Activated naive CD4-positive, alpha-beta T cell treated with anti-CD3 and anti-CD28 coated beads, Interleukin-2, amount 10 ng/mL, durations not matched to agents 7 days and 5 days (primary cell): ENCODE measurements at regions not wholly inside any gene's neighbourhood (a gene's known extent, or its start where the extent isn't known, plus 50 kb on each side); places are given as distances from the start of the nearest gene placed in this dataset.

Source experiments
- CTCF ChIA-PET: fragments of 350-600 bp; sonication (Branson Sonifier 250); formaldehyde crosslinking; loops from one replicate; lab custom pipeline; 2021; ENCODE audit warnings: antibody characterized with exemption; lab: Charles Lee
- DNase-seq: peaks from one replicate; pipeline ENCODE4 v3.0.0-alpha.2; 2020
- H3K27ac Mint-ChIP-seq: one replicate; pipeline ENCODE4 v1.8.0; 2021; ENCODE audit warnings: mild to moderate bottlenecking, moderate library complexity, mixed read lengths
- H3K27me3 Mint-ChIP-seq: one replicate; pipeline ENCODE4 v1.8.0; 2021; ENCODE audit warnings: mild to moderate bottlenecking, mixed read lengths
- H3K36me3 Mint-ChIP-seq: one replicate; pipeline ENCODE4 v1.8.0; 2021; ENCODE audit warnings: mixed read lengths
- H3K4me1 Mint-ChIP-seq: one replicate; pipeline ENCODE4 v1.8.0; 2021; ENCODE audit warnings: mixed read lengths
- H3K4me3 Mint-ChIP-seq: one replicate; pipeline ENCODE4 v1.8.0; 2021; ENCODE audit warnings: mild to moderate bottlenecking, moderate library complexity, mixed read lengths
- H3K9me3 Mint-ChIP-seq: one replicate; pipeline ENCODE4 v1.8.0; 2021; ENCODE audit warnings: mixed read lengths

DNA sequence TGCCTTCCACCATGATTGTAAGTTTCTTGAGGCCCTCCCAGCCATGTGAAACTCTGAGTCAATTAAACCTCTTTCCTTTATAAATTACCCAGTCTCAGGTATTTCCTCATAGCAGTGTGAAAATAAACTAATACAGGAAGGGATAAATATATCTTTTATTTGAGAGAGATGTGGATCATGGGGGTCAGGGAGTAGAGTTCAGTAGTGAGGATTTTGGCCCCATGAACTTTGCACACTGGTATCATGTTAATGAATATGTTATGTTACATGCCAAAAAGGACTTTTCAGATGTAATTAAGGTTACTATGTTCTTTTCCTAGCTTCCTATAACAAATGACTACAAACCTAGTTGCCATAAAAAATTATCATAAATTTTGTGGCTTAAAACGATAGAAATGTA lies 1393.7 kb downstream of the DSC3 start:
- Mint-ChIP-seq H3K4me1 (no peaks in the 10 kb centered on the region), H3K27ac (no peak overlapping the region), H3K36me3 (no peaks in the 10 kb centered on the region), H3K4me3 (no peak overlapping the region), H3K9me3 (peaks cover 15% of the 10 kb centered on the region), H3K27me3 (no peaks in the 10 kb centered on the region)
- no peak for DNase-seq
- CTCF ChIA-PET, result interaction anchor here (0.8 kb wide), 1 partner anchor 1669 kb away, joined by 4 read pairs; the partner anchor contains the start of gene DSG1

- Mint-ChIP-seq H3K9me3 (peaks cover 12% of the 10 kb centered on the region), H3K4me3 (no peak overlapping the region), H3K4me1 (no peaks in the 10 kb centered on the region), H3K27me3 (no peaks in the 10 kb centered on the region), H3K27ac (no peak overlapping the region), H3K36me3 (no peaks in the 10 kb centered on the region)
- CTCF ChIA-PET, result no interaction called here
- no peak for DNase-seq
Observed at GRCh38 chr18:29647700-29648099, 1394.8 kb downstream of the DSC3 start.

- H3K4me1 Mint-ChIP-seq, result no peaks in the 10 kb centered on the region
- CTCF ChIA-PET, result no interaction called here
- H3K27ac Mint-ChIP-seq, result no peak overlapping the region
- peaks cover 6% of the 10 kb centered on the region for H3K9me3 Mint-ChIP-seq
- no peaks in the 10 kb centered on the region for H3K36me3 Mint-ChIP-seq
- DNase-seq, result no peak
- no peaks in the 10 kb centered on the region for H3K27me3 Mint-ChIP-seq
- no peak overlapping the region for H3K4me3 Mint-ChIP-seq
Observed at GRCh38 chr18:29644276-29644675, 1398.3 kb downstream of the DSC3 start.

- no peaks in the 10 kb centered on the region for H3K4me1 Mint-ChIP-seq
- no peak overlapping the region for H3K27ac Mint-ChIP-seq
- DNase-seq, result no peak
- H3K27me3 Mint-ChIP-seq, result no peaks in the 10 kb centered on the region
- H3K4me3 Mint-ChIP-seq, result no peak overlapping the region
- peaks cover 13% of the 10 kb centered on the region for H3K9me3 Mint-ChIP-seq
- CTCF ChIA-PET, result no interaction called here
- H3K36me3 Mint-ChIP-seq, result no peaks in the 10 kb centered on the region
Observed at GRCh38 chr18:29629493-29630036, 1413.0 kb downstream of the DSC3 start.

GRCh38 chr18:29626094-29626493 lies 1416.4 kb downstream of the DSC3 start:
- H3K4me3 Mint-ChIP-seq, result no peak overlapping the region
- no peak overlapping the region for H3K27ac Mint-ChIP-seq
- no peaks in the 10 kb centered on the region for H3K27me3 Mint-ChIP-seq
- no peak for DNase-seq
- no peaks in the 10 kb centered on the region for H3K36me3 Mint-ChIP-seq
- CTCF ChIA-PET, result no interaction called here
- no peaks in the 10 kb centered on the region for H3K4me1 Mint-ChIP-seq
- H3K9me3 Mint-ChIP-seq, result peaks cover 13% of the 10 kb centered on the region

DNA sequence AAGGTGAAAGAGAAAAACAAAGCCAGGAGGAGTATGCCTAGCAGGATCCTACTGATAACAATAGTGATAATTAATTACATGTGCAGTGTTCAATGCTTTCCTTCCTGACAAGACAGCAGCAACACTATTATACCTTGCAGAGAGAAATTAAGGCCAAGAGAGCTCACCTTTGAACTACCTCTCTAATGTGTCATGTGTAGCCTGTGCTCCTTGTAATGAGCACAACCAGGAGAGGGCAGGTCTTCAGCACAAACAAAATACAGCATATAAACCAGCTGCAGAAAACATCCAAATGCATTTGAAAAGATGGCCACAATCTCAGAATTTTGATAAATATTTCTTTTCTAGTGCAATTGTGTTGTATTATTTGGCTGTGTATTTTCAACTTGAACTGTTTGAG lies 1425.7 kb downstream of the DSC3 start:
- Mint-ChIP-seq H3K9me3 (peaks cover 7% of the 10 kb centered on the region), H3K27ac (no peak overlapping the region), H3K36me3 (no peaks in the 10 kb centered on the region), H3K4me1 (no peaks in the 10 kb centered on the region), H3K27me3 (no peaks in the 10 kb centered on the region), H3K4me3 (no peak overlapping the region)
- DNase-seq, result no peak
- CTCF ChIA-PET, result no interaction called here

GRCh38 chr18:29608982-29609381 lies 1432.1 kb upstream of the CDH2 start:
- no peak overlapping the region for H3K4me3 Mint-ChIP-seq

GRCh38 chr18:29605365-29605764 lies 1428.4 kb upstream of the CDH2 start:
- Mint-ChIP-seq H3K27me3 (no peaks in the 10 kb centered on the region), H3K27ac (no peak overlapping the region), H3K4me1 (no peaks in the 10 kb centered on the region), H3K9me3 (peaks cover 31% of the 10 kb centered on the region), H3K4me3 (no peak overlapping the region), H3K36me3 (no peaks in the 10 kb centered on the region)
- no peak for DNase-seq
- CTCF ChIA-PET, result no interaction called here

More at GRCh38 chr18:29608982-29609381, 1432.1 kb upstream of the CDH2 start:
- no peaks in the 10 kb centered on the region for H3K4me1 Mint-ChIP-seq
- H3K27me3 Mint-ChIP-seq, result no peaks in the 10 kb centered on the region
- H3K27ac Mint-ChIP-seq, result no peak overlapping the region
- CTCF ChIA-PET, result no interaction called here
- H3K36me3 Mint-ChIP-seq, result no peaks in the 10 kb centered on the region
- peaks cover 30% of the 10 kb centered on the region for H3K9me3 Mint-ChIP-seq
- DNase-seq, result no peak

DNA sequence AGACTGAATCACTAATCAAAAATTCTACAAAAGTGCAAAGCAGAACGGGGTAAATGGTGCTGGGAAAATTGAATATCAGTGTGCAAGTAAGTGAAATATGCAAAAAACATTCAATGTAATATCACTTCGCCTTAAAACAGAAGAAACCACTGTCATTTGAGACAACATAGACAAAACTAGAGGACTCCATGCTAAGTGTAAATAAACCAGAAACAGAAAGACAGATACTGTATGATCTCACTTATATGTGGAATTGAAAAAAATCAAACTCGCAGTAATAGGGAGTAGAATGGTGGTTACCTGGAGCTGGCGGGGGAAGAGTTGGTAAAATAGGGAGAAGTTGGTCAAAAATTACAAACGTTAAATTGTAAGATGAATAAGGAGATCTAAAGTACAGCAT lies 1420.0 kb upstream of the CDH2 start:
- H3K9me3 Mint-ChIP-seq, result peaks cover 6% of the 10 kb centered on the region
- H3K27ac Mint-ChIP-seq, result no peak overlapping the region
- CTCF ChIA-PET, result no interaction called here
- no peaks in the 10 kb centered on the region for H3K27me3 Mint-ChIP-seq
- DNase-seq, result no peak
- no peaks in the 10 kb centered on the region for H3K4me1 Mint-ChIP-seq
- no peak overlapping the region for H3K4me3 Mint-ChIP-seq
- H3K36me3 Mint-ChIP-seq, result no peaks in the 10 kb centered on the region

DNA sequence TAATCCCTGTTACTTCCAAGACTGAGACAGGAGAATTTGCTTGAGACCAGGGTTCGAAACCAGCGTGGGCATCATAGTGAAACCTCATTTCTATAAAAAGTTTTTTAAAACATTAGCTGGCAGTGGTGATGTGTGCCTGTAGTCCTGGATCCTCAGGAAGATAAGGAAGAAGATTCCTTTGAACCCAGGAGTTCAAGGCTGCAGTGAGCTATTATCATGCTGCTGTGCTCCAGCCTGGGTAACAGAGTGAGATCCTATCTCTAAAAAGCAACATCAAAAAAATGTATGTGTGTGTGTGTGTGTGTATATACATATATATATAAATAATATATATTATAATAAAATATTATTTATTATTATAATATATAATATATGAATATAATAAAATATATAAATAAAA lies 1417.6 kb upstream of the CDH2 start:
- no peak overlapping the region for H3K4me3 Mint-ChIP-seq
- no peaks in the 10 kb centered on the region for H3K36me3 Mint-ChIP-seq
- no peak for DNase-seq
- H3K4me1 Mint-ChIP-seq, result no peaks in the 10 kb centered on the region
- no peak overlapping the region for H3K27ac Mint-ChIP-seq
- H3K27me3 Mint-ChIP-seq, result no peaks in the 10 kb centered on the region
- CTCF ChIA-PET, result no interaction called here
- H3K9me3 Mint-ChIP-seq, result peaks cover 16% of the 10 kb centered on the region

DNA sequence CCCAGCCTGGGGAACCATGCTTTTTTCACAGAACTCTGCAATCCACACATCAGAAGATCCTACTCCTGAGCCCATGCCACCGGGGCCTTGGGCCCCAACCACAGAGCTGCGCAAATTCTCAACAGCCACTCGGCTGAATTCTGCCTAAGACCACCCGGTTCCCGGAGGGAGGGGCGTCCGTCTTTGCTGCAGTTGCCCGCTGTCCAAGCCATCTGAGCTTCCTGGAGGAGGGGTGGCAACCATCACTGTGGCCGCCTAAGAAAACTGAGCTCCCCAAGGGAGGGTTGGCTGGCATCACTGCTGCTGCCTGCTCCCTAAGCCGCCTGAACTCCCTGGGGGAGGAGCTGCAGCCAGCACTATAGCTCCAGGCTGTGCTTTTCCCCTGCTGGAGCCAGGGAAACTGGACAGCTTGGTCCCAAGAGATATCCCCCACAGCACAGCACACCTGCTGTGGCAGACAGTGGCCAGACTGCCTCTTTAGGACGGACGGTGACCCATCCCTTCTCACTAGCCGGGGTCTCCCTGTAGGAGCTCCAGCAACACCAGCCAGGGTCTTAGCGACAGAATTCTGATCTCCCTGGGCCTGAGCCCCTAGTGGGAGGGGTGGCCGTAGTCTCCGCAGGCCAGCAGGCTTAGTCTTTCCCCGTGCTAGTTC lies 1411.6 kb upstream of the CDH2 start:
- CTCF ChIA-PET, result no interaction called here
- H3K4me1 Mint-ChIP-seq, result no peaks in the 10 kb centered on the region
- peaks cover 33% of the 10 kb centered on the region for H3K9me3 Mint-ChIP-seq
- H3K4me3 Mint-ChIP-seq, result no peak overlapping the region
- no peak overlapping the region for H3K27ac Mint-ChIP-seq
- no peaks in the 10 kb centered on the region for H3K36me3 Mint-ChIP-seq
- DNase-seq, result no peak
- H3K27me3 Mint-ChIP-seq, result no peaks in the 10 kb centered on the region

GRCh38 chr18:29586210-29586609 lies 1409.3 kb upstream of the CDH2 start:
- H3K9me3 Mint-ChIP-seq, result peaks cover 36% of the 10 kb centered on the region
- no peak overlapping the region for H3K27ac Mint-ChIP-seq
- H3K27me3 Mint-ChIP-seq, result no peaks in the 10 kb centered on the region
- no peak for DNase-seq
- CTCF ChIA-PET, result no interaction called here
- H3K4me1 Mint-ChIP-seq, result no peaks in the 10 kb centered on the region
- no peak overlapping the region for H3K4me3 Mint-ChIP-seq
- no peaks in the 10 kb centered on the region for H3K36me3 Mint-ChIP-seq

GRCh38 chr18:29560270-29560669 lies 1383.3 kb upstream of the CDH2 start:
- H3K4me1 Mint-ChIP-seq, result no peaks in the 10 kb centered on the region
- no peaks in the 10 kb centered on the region for H3K36me3 Mint-ChIP-seq
- CTCF ChIA-PET, result no interaction called here
- no peaks in the 10 kb centered on the region for H3K27me3 Mint-ChIP-seq
- no peak overlapping the region for H3K4me3 Mint-ChIP-seq
- H3K27ac Mint-ChIP-seq, result no peak overlapping the region
- no peak for DNase-seq
- peaks cover 8% of the 10 kb centered on the region for H3K9me3 Mint-ChIP-seq

GRCh38 chr18:29556070-29556469 lies 1379.1 kb upstream of the CDH2 start:
- Mint-ChIP-seq H3K36me3 (no peaks in the 10 kb centered on the region), H3K9me3 (peaks cover 7% of the 10 kb centered on the region), H3K27ac (no peak overlapping the region), H3K4me1 (no peaks in the 10 kb centered on the region), H3K27me3 (no peaks in the 10 kb centered on the region), H3K4me3 (no peak overlapping the region)
- CTCF ChIA-PET, result no interaction called here
- no peak for DNase-seq

- Mint-ChIP-seq H3K4me3 (no peak overlapping the region), H3K36me3 (no peaks in the 10 kb centered on the region), H3K9me3 (peaks cover 8% of the 10 kb centered on the region), H3K27me3 (no peaks in the 10 kb centered on the region), H3K4me1 (no peaks in the 10 kb centered on the region), H3K27ac (no peak overlapping the region)
- DNase-seq, result no peak
- CTCF ChIA-PET, result no interaction called here
Observed at GRCh38 chr18:29549759-29550158, 1372.8 kb upstream of the CDH2 start.
